GM13976 (cell line): ENCODE measurements at regions not wholly inside any gene's neighbourhood (a gene's known extent, or its start where the extent isn't known, plus 50 kb on each side); places are given as distances from the start of the nearest gene placed in this dataset.

ENCODE experiments used
- DNase-seq: peaks from one replicate; pipeline ENCODE4 v3.0.0; 2012; ENCODE audit warnings: low spot score
- in situ Hi-C: fragments of 300-500 bp; cut with MboI; formaldehyde crosslinking; loops from one replicate; pipeline ENCODE4 v1.12.0; 2022; ENCODE audit warnings: low sequenced_read_pairs, mixed read lengths, inconsistent platforms; ENCODE audit not compliant: unreplicated experiment
- TF ChIP-seq, protein P1 (sequence below): IDR thresholded peaks from 2 replicates; pipeline ENCODE4 v1.5.1; 2012; ENCODE audit warnings: borderline replicate concordance, mild to moderate bottlenecking; ENCODE audit not compliant: insufficient read depth; ENCODE audit errors: extremely low read depth, missing control alignments, control extremely low read depth

DNA sequence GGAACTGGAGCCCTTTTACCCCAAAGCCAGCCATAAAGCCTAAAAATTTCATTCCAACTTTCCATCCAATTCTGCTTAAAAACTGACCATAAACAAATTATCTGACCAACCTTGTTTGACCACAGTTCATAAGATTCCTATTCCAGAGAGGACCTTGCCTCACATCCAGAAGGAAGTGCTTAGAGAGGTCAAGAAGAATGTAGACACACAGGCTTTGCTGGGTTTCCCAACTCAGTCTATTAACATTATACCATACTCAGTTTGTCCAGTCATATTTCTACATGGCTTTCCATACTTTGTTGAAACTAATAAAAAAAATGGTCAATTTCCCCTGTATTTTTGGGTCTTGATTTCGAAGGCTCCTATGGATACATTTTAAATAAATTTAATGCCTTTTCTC, 1522.5 kb downstream of the ARAP2 start:
- DNase-seq, result no peak
- in situ Hi-C loops, result no loop called here
- TF ChIP-seq, protein P1, sequence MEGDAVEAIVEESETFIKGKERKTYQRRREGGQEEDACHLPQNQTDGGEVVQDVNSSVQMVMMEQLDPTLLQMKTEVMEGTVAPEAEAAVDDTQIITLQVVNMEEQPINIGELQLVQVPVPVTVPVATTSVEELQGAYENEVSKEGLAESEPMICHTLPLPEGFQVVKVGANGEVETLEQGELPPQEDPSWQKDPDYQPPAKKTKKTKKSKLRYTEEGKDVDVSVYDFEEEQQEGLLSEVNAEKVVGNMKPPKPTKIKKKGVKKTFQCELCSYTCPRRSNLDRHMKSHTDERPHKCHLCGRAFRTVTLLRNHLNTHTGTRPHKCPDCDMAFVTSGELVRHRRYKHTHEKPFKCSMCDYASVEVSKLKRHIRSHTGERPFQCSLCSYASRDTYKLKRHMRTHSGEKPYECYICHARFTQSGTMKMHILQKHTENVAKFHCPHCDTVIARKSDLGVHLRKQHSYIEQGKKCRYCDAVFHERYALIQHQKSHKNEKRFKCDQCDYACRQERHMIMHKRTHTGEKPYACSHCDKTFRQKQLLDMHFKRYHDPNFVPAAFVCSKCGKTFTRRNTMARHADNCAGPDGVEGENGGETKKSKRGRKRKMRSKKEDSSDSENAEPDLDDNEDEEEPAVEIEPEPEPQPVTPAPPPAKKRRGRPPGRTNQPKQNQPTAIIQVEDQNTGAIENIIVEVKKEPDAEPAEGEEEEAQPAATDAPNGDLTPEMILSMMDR, result no peak

DNA sequence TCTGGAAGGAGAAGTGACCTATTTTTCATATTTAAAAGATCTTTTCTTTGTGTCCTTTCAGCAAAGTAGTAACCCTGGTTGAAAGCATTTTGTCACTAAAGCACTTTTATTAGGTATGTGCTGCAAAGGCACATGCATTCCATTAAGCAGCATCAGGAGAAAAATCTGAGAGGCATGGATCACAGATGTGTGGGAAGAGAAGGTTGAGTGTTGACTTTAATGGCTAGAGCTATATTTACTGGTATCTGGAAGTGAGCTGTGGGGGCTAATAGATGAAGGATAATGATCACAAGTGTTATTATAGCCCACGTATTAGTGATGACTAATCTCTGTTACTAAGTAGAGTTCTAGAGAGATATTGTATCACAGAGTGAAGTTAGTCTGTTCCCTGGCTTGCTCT, 1520.7 kb downstream of the ARAP2 start:
- in situ Hi-C loops, result no loop called here
- DNase-seq, result no peak
- TF ChIP-seq, protein P1, result no peak

DNA sequence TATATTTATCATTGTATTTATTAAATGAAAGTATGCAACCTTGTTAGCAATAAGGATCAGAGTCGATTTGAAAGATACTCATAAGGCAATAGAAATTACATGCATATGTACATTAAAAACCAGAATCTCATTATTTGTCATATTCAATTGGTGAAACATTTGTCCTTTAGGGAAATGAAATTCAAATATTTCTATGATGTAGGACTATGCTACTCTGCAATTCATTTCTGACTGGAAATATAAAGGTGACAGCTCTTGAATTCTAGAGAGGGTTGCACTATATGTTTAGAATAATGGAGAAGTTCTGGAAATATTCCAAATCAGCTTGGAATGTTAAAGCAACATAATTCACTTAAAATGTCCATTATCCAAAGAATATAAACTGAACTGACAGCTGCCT, 1519.8 kb downstream of the ARAP2 start:
- TF ChIP-seq, protein P1, result no peak
- DNase-seq, result no peak
- in situ Hi-C loops, result no loop called here

DNA sequence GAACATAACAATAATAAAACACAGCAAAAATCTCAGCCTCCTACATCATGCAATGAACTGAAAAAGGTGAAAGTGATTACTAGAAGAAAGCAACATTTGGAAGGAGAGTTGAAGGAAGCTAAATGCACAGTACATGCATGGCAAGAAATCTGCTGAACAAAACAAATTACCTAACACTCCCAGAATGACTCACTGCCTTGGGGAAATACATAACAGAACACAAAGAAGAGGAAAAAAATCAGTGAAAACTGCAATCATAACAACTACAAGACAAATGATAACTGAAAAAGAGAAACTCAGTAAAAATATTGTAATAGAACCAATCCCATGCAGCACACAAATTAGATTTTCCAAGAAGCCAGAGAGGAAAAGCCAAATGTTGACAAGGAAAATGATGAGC, 1513.2 kb downstream of the ARAP2 start:
- no peak for DNase-seq
- TF ChIP-seq, protein P1, result no peak
- in situ Hi-C loops, result no loop called here

DNA sequence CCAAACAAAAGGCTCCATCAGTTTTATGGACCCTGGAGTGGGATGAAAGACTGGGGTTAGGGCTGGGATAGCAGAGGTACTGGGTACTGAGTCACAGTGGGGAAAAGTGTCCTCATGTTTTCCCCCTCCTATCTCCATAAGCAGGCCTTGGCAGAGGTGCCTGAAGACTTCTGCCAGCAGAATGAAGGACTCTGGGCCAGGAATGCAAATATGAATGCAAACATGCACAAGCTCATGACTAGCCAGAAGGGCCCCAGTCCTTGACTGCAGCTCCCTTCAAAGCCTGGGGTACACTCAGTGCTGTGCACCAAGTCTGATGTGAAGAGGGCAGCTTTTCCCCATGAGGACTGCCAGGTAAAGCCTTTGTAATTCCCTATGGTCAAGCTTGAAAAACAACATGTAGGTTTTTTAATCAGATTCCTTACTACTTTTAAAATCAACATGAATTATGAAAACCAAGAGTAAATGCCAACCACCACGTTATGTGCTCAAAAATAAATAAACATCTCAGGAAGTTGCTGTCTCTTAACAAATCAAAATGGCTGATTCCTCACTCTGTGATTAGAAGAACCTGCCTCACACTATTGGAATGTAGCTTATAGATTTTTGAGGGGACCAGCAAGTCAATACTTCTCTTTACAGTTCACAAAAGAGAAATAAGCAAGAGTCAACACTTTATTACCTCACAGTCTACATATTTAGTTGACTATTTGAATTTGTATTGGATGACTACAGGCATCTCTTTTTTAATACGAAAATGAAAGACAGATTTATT, 1512.0 kb downstream of the ARAP2 start:
- DNase-seq, result no peak
- in situ Hi-C loops, result no loop called here
- TF ChIP-seq, protein P1, result no peak

DNA sequence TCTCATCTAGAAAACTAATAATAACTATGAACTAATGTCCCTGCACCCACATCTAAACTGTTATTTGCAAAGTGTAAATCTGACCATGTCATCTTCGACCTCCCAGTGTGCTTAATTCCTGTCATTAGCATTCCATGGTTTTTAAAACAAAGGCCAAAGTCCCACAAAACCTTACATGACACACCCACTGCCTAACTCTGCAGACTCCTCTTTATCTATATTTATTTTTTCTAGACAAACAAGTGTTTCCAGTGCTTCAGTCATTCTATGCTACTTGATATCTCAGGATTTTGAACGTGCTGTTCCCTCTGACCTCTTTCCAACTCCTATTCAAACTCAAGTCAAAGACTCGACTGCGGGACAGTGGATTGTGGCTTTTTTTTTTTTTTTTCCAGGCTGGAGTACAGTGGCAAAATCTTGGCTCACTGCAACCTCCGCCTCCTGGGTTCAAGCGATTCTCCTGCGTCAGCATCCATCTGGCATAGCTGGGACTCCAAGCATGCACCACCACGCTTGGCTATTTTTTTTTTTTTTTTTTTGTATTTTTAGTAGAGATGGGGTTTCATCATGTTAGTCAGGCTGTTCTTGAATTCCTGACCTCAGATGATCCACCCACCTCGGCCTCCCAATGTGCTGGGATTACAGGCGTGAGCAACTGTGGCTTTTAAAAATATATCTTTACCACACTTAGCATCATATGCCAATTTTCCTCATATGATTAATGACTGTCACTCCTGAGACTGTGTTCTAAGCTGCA, 1511.0 kb downstream of the ARAP2 start:
- in situ Hi-C loops, result no loop called here
- no peak for DNase-seq
- TF ChIP-seq, protein P1, result no peak
